ENCODE measurements at regions not wholly inside any gene's neighbourhood (a gene's known extent, or its start where the extent isn't known, plus 50 kb on each side); places are given as distances from the start of the nearest gene placed in this dataset.

GRCh38 chr1:166603296-166603695 is 236.0 kb upstream of the POGK start:
- Histone ChIP-seq H3K4me3 (no peak overlapping the region), H3K36me3 (no peaks in the 10 kb centered on the region), H3K9me3 (no peaks in the 10 kb centered on the region), H3K27me3 (no peaks in the 10 kb centered on the region), H3K4me1 (no peaks in the 10 kb centered on the region), H3K27ac (no peak overlapping the region)
- FAIRE-seq (no peak), ATAC-seq (no peak), DNase-seq (no peak)
- intact Hi-C loops (cut with DNase I) = no loop called here
- WGBS, 2 donors = 80 to 84% methylated on average over 5 of the region's 5 CpGs
- TF ChIP-seq CTCF (IDR thresholded peaks at IDR 0.05) = no peak

- intact Hi-C loops (cut with DNase I) = no loop called here
- no peak for DNase-seq
- ATAC-seq = no peak
- H3K27ac ChIP-seq = no peak overlapping the region
- H3K36me3 ChIP-seq = no peaks in the 10 kb centered on the region
- H3K4me3 ChIP-seq = no peak overlapping the region
- H3K4me1 ChIP-seq = no peaks in the 10 kb centered on the region
- 44 to 58% methylated on average over 7 of the region's 7 CpGs for WGBS, 2 donors
- TF ChIP-seq CTCF (IDR thresholded peaks at IDR 0.05) = no peak
- no peaks in the 10 kb centered on the region for H3K27me3 ChIP-seq
- H3K9me3 ChIP-seq = no peaks in the 10 kb centered on the region
- FAIRE-seq = no peak
These were observed 234.1 kb upstream of the POGK start for GRCh38 chr1:166605137-166605536.

DNA sequence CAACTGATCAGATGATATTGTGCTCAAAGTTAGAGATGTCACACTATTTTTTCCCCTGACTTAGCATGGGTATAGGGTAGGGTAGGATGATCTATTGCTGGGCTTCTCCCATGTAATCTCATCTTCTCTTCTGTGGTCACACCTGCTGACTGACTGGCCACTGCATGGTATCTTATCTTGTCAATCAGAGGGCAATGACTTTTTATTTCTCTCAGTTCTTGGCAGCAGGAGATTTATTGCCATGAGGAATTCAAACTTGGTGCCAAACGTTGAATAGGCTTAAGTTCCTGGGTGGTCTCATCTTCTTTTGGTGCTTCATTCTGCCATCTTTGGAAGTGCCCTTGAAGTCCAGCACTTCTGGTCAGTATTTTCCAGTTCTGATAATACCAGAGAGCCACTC is 226.4 kb upstream of the POGK start:
- no peaks in the 10 kb centered on the region for H3K36me3 ChIP-seq
- intact Hi-C loops (cut with DNase I) = no loop called here
- no peak for TF ChIP-seq CTCF (IDR thresholded peaks at IDR 0.05)
- FAIRE-seq (no peak), ATAC-seq (no peak), DNase-seq (no peak)
- H3K4me1 ChIP-seq = no peaks in the 10 kb centered on the region
- H3K9me3 ChIP-seq = no peaks in the 10 kb centered on the region
- H3K4me3 ChIP-seq = no peak overlapping the region
- 8 to 11% methylated on average over 1 of the region's 1 CpG for WGBS, 2 donors
- H3K27me3 ChIP-seq = no peaks in the 10 kb centered on the region
- H3K27ac ChIP-seq = no peak overlapping the region

GRCh38 chr1:166616206-166616605 is 223.1 kb upstream of the POGK start:
- DNase-seq (no peak), ATAC-seq (no peak), FAIRE-seq (no peak)
- Histone ChIP-seq H3K36me3 (no peaks in the 10 kb centered on the region), H3K27ac (no peak overlapping the region), H3K4me3 (no peak overlapping the region), H3K27me3 (no peaks in the 10 kb centered on the region), H3K4me1 (no peaks in the 10 kb centered on the region), H3K9me3 (no peaks in the 10 kb centered on the region)
- intact Hi-C loops (cut with DNase I) = no loop called here
- TF ChIP-seq CTCF (IDR thresholded peaks at IDR 0.05) = no peak
- WGBS, 2 donors = 49 to 76% methylated on average over 1 of the region's 1 CpG

GRCh38 chr1:166626711-166627110 is 212.6 kb upstream of the POGK start:
- H3K4me1 ChIP-seq = no peaks in the 10 kb centered on the region
- no peak for DNase-seq
- no peak for ATAC-seq
- H3K27me3 ChIP-seq = no peaks in the 10 kb centered on the region
- no peak overlapping the region for H3K4me3 ChIP-seq
- FAIRE-seq = no peak
- WGBS, 2 donors = 41 to 86% methylated on average over 1 of the region's 1 CpG
- H3K9me3 ChIP-seq = no peaks in the 10 kb centered on the region
- H3K36me3 ChIP-seq = no peaks in the 10 kb centered on the region
- TF ChIP-seq CTCF (IDR thresholded peaks at IDR 0.05) = no peak
- no peak overlapping the region for H3K27ac ChIP-seq
- intact Hi-C loops (cut with DNase I) = no loop called here

Data from pancreas (tissue), 10 donors.